SK-N-SH (cell line): ENCODE measurements at regions not wholly inside any gene's neighbourhood (a gene's known extent, or its start where the extent isn't known, plus 50 kb on each side); places are given as distances from the start of the nearest gene placed in this dataset.

ENCODE experiments used
- CTCF ChIP-seq: fragments of 200-600 bp; sonication (generic); IDR thresholded peaks from 2 replicates; pipeline ENCODE4 v1.6.1; 2017; ENCODE audit warnings: antibody characterized with exemption, mild to moderate bottlenecking, moderate library complexity
- EZH2phosphoT487 ChIP-seq: fragments of 200-600 bp; sonication (generic); IDR thresholded peaks from 2 replicates; pipeline ENCODE4 v1.6.1; 2017; ENCODE audit warnings: low read depth, mixed run types, mild to moderate bottlenecking, antibody characterized with exemption, moderate library complexity, borderline replicate concordance
- FOXJ3 ChIP-seq: sonication (generic); formaldehyde crosslinking; IDR thresholded peaks from 2 replicates; pipeline ENCODE4 v1.5.1; 2020; ENCODE audit warnings: mild to moderate bottlenecking, missing genetic modification reagents
- GABPA ChIP-seq: IDR thresholded peaks from 2 replicates; pipeline ENCODE4 v1.4.0; 2012; ENCODE audit warnings: low read depth, mild to moderate bottlenecking
- NFIC ChIP-seq: IDR thresholded peaks from 2 replicates; pipeline ENCODE4 v1.4.0; 2012; ENCODE audit warnings: borderline replicate concordance
- POLR2AphosphoS5 ChIP-seq: IDR thresholded peaks from 2 replicates; pipeline ENCODE4 v1.6.1; 2012; ENCODE audit warnings: low read depth, low read length
- RFX5 ChIP-seq: IDR thresholded peaks from 2 replicates; pipeline ENCODE4 v1.6.1; 2012; ENCODE audit warnings: mild to moderate bottlenecking, improper control_type of control experiment, low read length
- USF2 ChIP-seq: fragments of 150-350 bp; IDR thresholded peaks from 2 replicates; pipeline ENCODE4 v1.6.1; 2017; ENCODE audit warnings: antibody characterized with exemption, low read length, low read depth, borderline replicate concordance

GRCh38 chr5:12110629-12111028 lies 206.4 kb upstream of the CTNND2 start:
- TF ChIP-seq CTCF, result no peak
- no peak for TF ChIP-seq RFX5
- TF ChIP-seq FOXJ3 (CRISPR knock-in tag), result no peak
- TF ChIP-seq NFIC, result no peak
- TF ChIP-seq GABPA, result no peak
- TF ChIP-seq EZH2phosphoT487, result no peak
- TF ChIP-seq USF2, result no peak
- TF ChIP-seq POLR2AphosphoS5, result no peak
